ENCODE measurements at regions not wholly inside any gene's neighbourhood (a gene's known extent, or its start where the extent isn't known, plus 50 kb on each side); places are given as distances from the start of the nearest gene placed in this dataset.

DNA sequence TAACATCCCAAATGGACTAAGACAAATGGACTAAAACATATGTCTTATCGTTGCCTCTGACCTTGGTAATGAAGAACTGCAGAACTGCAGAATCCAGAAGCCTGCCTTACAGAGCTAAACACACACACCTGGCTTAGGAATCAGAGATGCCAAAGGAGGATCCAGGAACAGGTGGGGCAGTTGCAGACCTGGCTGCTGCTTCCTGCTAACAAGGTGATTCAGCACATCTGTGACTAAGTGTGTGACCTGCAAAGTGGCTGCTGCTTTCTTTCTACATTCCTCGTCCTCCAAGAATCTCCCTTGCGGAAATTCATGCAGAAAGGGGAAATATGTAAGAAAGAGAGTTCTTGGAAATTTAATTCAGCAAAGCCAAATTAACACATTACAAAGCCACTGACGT is 96.8 kb upstream of the NLGN4X start:
- H3K36me3 ChIP-seq (ENCODE audit: control insufficient read depth in 2 of 2, extremely low read depth in 1 of 2, insufficient read depth in 2 of 2, low read length in 2 of 2) = no peaks in the 10 kb centered on the region

DNA sequence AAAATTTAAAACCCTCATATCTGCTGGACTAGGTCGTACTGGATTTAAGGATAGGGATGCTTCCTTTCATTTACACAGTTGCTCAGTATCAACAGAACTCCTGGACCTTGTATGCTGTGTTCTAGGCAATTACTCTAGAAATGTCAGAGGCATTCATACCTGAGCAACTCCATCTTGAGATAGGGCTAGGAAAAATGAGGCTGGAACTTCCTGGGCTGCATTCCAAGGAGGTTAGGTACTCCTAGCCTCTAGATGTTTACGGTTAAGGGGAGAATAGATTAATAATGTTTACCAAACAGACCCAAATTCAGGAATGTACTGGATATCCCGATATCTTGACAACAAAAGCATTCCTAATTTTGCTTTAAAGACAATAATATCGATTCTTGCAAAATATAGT is 84.7 kb upstream of the NLGN4X start:
- no peaks in the 10 kb centered on the region for H3K4me1 ChIP-seq (ENCODE audit: control insufficient read depth, extremely low read depth, insufficient read depth, low read length)
- no peak for FAIRE-seq
- dilution Hi-C loops (cut with MboI; ENCODE audit: extremely low pct_ligation_motif_present, low sequenced_read_pairs) = no loop called here

More for the DNA sequence above, 96.8 kb upstream of the NLGN4X start:
- Histone ChIP-seq H3K27ac (ENCODE audit: insufficient read depth, low read depth, low read length) (no peak overlapping the region), H2AFZ (ENCODE audit: low read depth, low read length) (no peak overlapping the region), H3K9me1 (replicated peaks; ENCODE audit: control insufficient read depth, extremely low read depth, insufficient read depth, low read length) (no peaks in the 10 kb centered on the region), H3K4me2 (ENCODE audit: insufficient read depth, low read length) (no peak overlapping the region), H3K9ac (replicated peaks; ENCODE audit: extremely low read depth, insufficient read depth, low read length) (no peak overlapping the region), H3K4me1 (ENCODE audit: control insufficient read depth, extremely low read depth, insufficient read depth, low read length) (no peaks in the 10 kb centered on the region), H4K20me1 (replicated peaks; ENCODE audit: control insufficient read depth, extremely low read depth, insufficient read depth, low read length) (no peaks in the 10 kb centered on the region), H3K27me3 (ENCODE audit: control insufficient read depth in 2 of 2, insufficient read depth in 2 of 2, low read length in 2 of 2) (no peaks in the 10 kb centered on the region), H3K9me3 (replicated peaks; ENCODE audit: control insufficient read depth, insufficient read depth, low read length) (no peaks in the 10 kb centered on the region), H3K79me2 (ENCODE audit: control insufficient read depth, insufficient read depth, low read length) (no peaks in the 10 kb centered on the region), H3K4me3 (replicated peaks in 1 of 3; ENCODE audit: insufficient read depth in 1 of 3, low read depth in 1 of 3, low read length in 3 of 3) (no peak overlapping the region)
- no peak for DNase-seq (ENCODE audit: low read depth, low spot score)
- POLR2A ChIA-PET = no interaction called here
- CTCF ChIA-PET = no interaction called here
- dilution Hi-C loops (cut with MboI; ENCODE audit: extremely low pct_ligation_motif_present, low sequenced_read_pairs) (no loop called here), intact Hi-C loops (cut with micrococcal nuclease) (no loop called here)
- BruUV-seq (replicated peaks) = no TSS peak
- TF ChIP-seq GATA2 (IDR thresholded peaks at IDR 0.05; ENCODE audit: insufficient read depth, insufficient read length, low read depth, low read length) = no peak
- no peak for FAIRE-seq

More for the DNA sequence above, 84.7 kb upstream of the NLGN4X start:
- Histone ChIP-seq H3K4me2 (ENCODE audit: insufficient read depth, low read length) (no peak overlapping the region), H3K27ac (ENCODE audit: insufficient read depth, low read depth, low read length) (no peak overlapping the region), H3K9ac (replicated peaks; ENCODE audit: extremely low read depth, insufficient read depth, low read length) (no peak overlapping the region), H3K36me3 (ENCODE audit: control insufficient read depth in 2 of 2, extremely low read depth in 1 of 2, insufficient read depth in 2 of 2, low read length in 2 of 2) (no peaks in the 10 kb centered on the region), H4K20me1 (replicated peaks; ENCODE audit: control insufficient read depth, extremely low read depth, insufficient read depth, low read length) (no peaks in the 10 kb centered on the region), H3K9me3 (replicated peaks; ENCODE audit: control insufficient read depth, insufficient read depth, low read length) (no peaks in the 10 kb centered on the region), H3K79me2 (ENCODE audit: control insufficient read depth, insufficient read depth, low read length) (no peaks in the 10 kb centered on the region), H3K27me3 (ENCODE audit: control insufficient read depth in 2 of 2, insufficient read depth in 2 of 2, low read length in 2 of 2) (no peaks in the 10 kb centered on the region), H3K9me1 (replicated peaks; ENCODE audit: control insufficient read depth, extremely low read depth, insufficient read depth, low read length) (no peaks in the 10 kb centered on the region), H3K4me3 (replicated peaks in 1 of 3; ENCODE audit: insufficient read depth in 1 of 3, low read depth in 1 of 3, low read length in 3 of 3) (no peak overlapping the region), H2AFZ (ENCODE audit: low read depth, low read length) (no peak overlapping the region)
- no peak for TF ChIP-seq JUN (IDR thresholded peaks at IDR 0.05; ENCODE audit: borderline replicate concordance, insufficient read depth, insufficient read length, low read depth)
- no peak for TF ChIP-seq POLR2A (IDR thresholded peaks at IDR 0.05; ENCODE audit: low read depth, low read length)
- no peak for TF ChIP-seq POLR2AphosphoS5 (IDR thresholded peaks at IDR 0.05; ENCODE audit: insufficient read depth, low read depth, low read length)
- TF ChIP-seq, protein P1, sequence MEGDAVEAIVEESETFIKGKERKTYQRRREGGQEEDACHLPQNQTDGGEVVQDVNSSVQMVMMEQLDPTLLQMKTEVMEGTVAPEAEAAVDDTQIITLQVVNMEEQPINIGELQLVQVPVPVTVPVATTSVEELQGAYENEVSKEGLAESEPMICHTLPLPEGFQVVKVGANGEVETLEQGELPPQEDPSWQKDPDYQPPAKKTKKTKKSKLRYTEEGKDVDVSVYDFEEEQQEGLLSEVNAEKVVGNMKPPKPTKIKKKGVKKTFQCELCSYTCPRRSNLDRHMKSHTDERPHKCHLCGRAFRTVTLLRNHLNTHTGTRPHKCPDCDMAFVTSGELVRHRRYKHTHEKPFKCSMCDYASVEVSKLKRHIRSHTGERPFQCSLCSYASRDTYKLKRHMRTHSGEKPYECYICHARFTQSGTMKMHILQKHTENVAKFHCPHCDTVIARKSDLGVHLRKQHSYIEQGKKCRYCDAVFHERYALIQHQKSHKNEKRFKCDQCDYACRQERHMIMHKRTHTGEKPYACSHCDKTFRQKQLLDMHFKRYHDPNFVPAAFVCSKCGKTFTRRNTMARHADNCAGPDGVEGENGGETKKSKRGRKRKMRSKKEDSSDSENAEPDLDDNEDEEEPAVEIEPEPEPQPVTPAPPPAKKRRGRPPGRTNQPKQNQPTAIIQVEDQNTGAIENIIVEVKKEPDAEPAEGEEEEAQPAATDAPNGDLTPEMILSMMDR (IDR thresholded peaks at IDR 0.05; ENCODE audit: extremely low read depth in 1 of 2, insufficient read depth in 1 of 2, low read depth in 1 of 2, low read length in 2 of 2) = no peak
- TF ChIP-seq, protein P2, sequence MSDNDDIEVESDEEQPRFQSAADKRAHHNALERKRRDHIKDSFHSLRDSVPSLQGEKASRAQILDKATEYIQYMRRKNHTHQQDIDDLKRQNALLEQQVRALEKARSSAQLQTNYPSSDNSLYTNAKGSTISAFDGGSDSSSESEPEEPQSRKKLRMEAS (IDR thresholded peaks at IDR 0.05; ENCODE audit: insufficient read depth, insufficient read length) = no peak
- TF ChIP-seq EZH2 (IDR thresholded peaks at IDR 0.05; ENCODE audit: borderline replicate concordance, low read depth, low read length, severe bottlenecking) = no peak
- TF ChIP-seq GATA2 (IDR thresholded peaks at IDR 0.05; ENCODE audit: insufficient read depth, insufficient read length, low read depth, low read length) = no peak
- no peak for TF ChIP-seq MYC (IDR thresholded peaks at IDR 0.05; ENCODE audit: low read depth, low read length)
- no peak for TF ChIP-seq FOS (IDR thresholded peaks at IDR 0.05; ENCODE audit: borderline replicate concordance, insufficient read depth, low read length)
- CTCF ChIA-PET = no interaction called here
- BruUV-seq (replicated peaks) = no TSS peak
- intact Hi-C loops (cut with micrococcal nuclease) = no loop called here
- POLR2A ChIA-PET = no interaction called here
- DNase-seq (ENCODE audit: low read depth, low spot score) = no peak
